Thymus (tissue), 11 donors: ENCODE measurements at regions not wholly inside any gene's neighbourhood (a gene's known extent, or its start where the extent isn't known, plus 50 kb on each side); places are given as distances from the start of the nearest gene placed in this dataset.

ENCODE experiments used
- DNase-seq, 9 donors: peaks; one replicate each; pipeline ENCODE4 v3.0.0-alpha.2; 2013; ENCODE audit warnings: low spot score in 9 of 9, low read depth in 6 of 9, missing footprints in 1 of 9
- H3K27ac ChIP-seq, 2 donors: one replicate each; pipeline ENCODE4 v1.5.1; 2013; ENCODE audit warnings: control low read depth in 1 of 2, low read depth in 1 of 2, low read length in 1 of 2, mild to moderate bottlenecking in 1 of 2, moderate library complexity in 1 of 2
- H3K27me3 ChIP-seq, 2 donors: one replicate each; pipeline ENCODE4 v1.5.1; 2013; ENCODE audit warnings: low read length in 1 of 2; ENCODE audit not compliant: control insufficient read depth in 2 of 2, insufficient read depth in 1 of 2
- H3K36me3 ChIP-seq, 2 donors: one replicate each; pipeline ENCODE4 v1.5.1; 2013; ENCODE audit warnings: low read length in 1 of 2, mild to moderate bottlenecking in 1 of 2, moderate library complexity in 1 of 2; ENCODE audit not compliant: control insufficient read depth in 2 of 2, insufficient read depth in 2 of 2
- H3K4me1 ChIP-seq, 2 donors: one replicate each; pipeline ENCODE4 v1.5.1; 2013; ENCODE audit warnings: low read length in 2 of 2; ENCODE audit not compliant: control insufficient read depth in 2 of 2, insufficient read depth in 2 of 2
- H3K4me3 ChIP-seq, 2 donors: one replicate each; pipeline ENCODE4 v1.5.1; 2013; ENCODE audit warnings: low read length in 2 of 2, control low read depth in 1 of 2, mild to moderate bottlenecking in 1 of 2
- H3K9me3 ChIP-seq, 2 donors: one replicate each; pipeline ENCODE4 v1.5.1; 2013; ENCODE audit warnings: low read length in 1 of 2, mild to moderate bottlenecking in 1 of 2; ENCODE audit not compliant: control insufficient read depth in 2 of 2, insufficient read depth in 1 of 2
- WGBS: extraction: QIAGEN DNeasy Blood & Tissue Kit; methylation state at CpG from one replicate; pipeline ENCODE4 v1.1.7; 2013; 5-methylcytosine and 5-hydroxymethylcytosine counted together
- donor health status: healthy.

DNA sequence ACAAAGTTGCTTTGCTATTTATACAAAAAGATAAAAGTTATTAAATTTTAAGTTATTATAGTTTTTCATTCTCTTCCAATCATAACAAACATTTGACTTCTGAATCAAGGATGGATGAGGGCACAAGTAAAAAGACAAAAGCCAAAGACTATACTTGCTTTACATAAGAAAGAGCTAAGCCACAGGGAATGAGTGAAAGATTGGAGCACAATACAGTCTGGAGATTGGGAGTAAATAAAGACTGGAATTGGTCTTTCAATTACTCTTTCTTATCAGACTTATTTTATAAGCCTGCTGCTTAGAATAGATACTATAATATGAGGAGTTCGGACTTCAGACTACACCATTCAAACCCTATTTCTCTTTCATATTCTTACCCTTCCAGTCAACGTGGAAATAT is 1874.1 kb upstream of the PRR20A start:
- H3K27me3 ChIP-seq, result no peaks in the 10 kb centered on the region
- no peaks in the 10 kb centered on the region for H3K9me3 ChIP-seq
- DNase-seq, result no peak
- H3K4me3 ChIP-seq, result no peak overlapping the region
- no peak overlapping the region for H3K27ac ChIP-seq
- H3K4me1 ChIP-seq, result no peaks in the 10 kb centered on the region
- WGBS, result 60% methylated on average over 2 of the region's 2 CpGs
- H3K36me3 ChIP-seq, result no peaks in the 10 kb centered on the region

DNA sequence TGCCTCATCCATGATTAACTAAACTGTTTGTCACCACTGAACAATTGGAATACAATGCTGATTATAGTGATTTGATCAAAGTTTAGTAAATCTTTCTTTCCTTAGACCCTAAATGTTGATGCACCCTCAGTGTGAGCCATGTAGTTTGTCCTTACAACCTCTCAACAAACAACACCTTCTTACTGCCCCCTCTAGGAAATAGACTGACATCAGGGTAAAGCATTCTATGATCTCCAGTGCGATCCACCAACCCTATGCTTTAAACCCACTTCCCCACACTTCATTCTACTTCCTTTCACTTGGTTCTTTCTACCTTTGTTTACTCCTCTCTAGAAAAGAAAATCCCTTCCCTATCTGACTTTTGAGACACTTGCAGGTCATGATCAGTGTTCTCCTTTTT is 1842.5 kb upstream of the PRR20A start:
- no peaks in the 10 kb centered on the region for H3K36me3 ChIP-seq
- no peak overlapping the region for H3K4me3 ChIP-seq
- DNase-seq, result no peak
- peaks cover 0 to 2% of the 10 kb centered on the region in 2 donors for H3K9me3 ChIP-seq
- no peak overlapping the region for H3K27ac ChIP-seq
- 80% methylated on average over 1 of the region's 1 CpG for WGBS
- H3K27me3 ChIP-seq, result no peaks in the 10 kb centered on the region
- no peaks in the 10 kb centered on the region for H3K4me1 ChIP-seq

DNA sequence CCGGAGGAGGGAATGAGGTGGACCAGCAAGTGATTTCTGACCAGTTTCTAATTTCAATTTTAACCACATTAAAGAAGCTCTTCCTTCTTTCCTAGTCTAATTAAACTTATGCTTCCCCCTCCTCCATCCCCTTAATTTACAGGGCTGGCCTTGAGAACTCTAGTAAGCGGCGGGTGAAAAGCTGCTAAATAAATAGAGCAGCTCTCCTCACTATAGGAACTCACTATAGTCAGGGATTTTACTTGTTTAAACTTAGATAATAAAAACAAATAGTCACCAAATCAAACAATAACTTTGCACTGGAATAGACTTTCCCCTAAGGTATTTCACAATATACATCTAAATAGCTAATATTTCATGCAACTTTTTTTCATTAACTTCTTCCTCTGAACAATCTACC is 1838.2 kb upstream of the PRR20A start:
- Histone ChIP-seq H3K27ac (no peak overlapping the region), H3K36me3 (no peaks in the 10 kb centered on the region), H3K27me3 (no peaks in the 10 kb centered on the region), H3K4me3 (no peak overlapping the region), H3K9me3 (no peaks in the 10 kb centered on the region), H3K4me1 (no peaks in the 10 kb centered on the region)
- no peak for DNase-seq
- 94% methylated on average over 3 of the region's 3 CpGs for WGBS

DNA sequence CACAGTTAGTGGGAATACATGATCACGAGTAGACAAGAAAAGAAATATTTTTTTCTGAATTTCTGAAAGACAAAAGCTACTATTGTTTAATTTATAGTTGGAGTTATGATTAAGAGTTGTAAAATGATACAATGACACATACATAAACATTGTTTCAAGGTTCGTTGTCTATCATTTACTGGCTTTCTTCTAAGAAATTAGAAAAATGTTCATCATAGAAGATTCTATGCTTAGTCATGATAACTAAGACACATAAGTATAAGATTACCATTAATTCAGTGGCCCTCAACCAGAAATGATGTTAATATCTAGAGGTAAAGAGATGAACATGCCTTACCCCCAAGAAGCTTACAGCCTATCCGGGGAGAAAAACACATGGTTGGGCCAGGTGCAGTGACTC is 1832.8 kb upstream of the PRR20A start:
- Histone ChIP-seq H3K27me3 (no peaks in the 10 kb centered on the region), H3K4me1 (no peaks in the 10 kb centered on the region), H3K27ac (no peak overlapping the region), H3K4me3 (no peak overlapping the region), H3K9me3 (no peaks in the 10 kb centered on the region), H3K36me3 (no peaks in the 10 kb centered on the region)
- 89% methylated on average over 3 of the region's 3 CpGs for WGBS
- DNase-seq, result no peak

DNA sequence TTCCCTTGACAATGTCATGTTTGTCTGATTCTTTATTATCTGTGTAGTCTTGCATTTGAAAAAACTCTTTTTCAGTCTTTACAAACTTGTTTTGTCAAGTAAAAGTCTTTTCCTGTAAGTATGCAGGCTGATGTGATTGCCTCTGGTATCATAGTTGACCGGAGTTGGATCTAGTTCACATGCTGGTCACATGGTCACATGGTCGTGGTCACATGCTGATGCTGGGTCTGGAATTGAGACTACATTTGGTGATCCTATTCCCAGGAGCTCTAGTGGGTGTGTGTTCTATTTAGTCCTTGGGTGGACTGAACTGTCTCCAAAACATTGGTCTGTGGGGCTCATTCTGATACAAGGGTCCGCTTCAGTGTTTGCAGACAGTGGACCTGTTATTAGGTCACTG is 1798.8 kb upstream of the PRR20A start:
- Histone ChIP-seq H3K4me3 (no peak overlapping the region), H3K9me3 (no peaks in the 10 kb centered on the region), H3K4me1 (no peaks in the 10 kb centered on the region), H3K27me3 (no peaks in the 10 kb centered on the region), H3K36me3 (no peaks in the 10 kb centered on the region), H3K27ac (no peak overlapping the region)
- WGBS, result 93% methylated on average over 3 of the region's 3 CpGs
- DNase-seq, result no peak

DNA sequence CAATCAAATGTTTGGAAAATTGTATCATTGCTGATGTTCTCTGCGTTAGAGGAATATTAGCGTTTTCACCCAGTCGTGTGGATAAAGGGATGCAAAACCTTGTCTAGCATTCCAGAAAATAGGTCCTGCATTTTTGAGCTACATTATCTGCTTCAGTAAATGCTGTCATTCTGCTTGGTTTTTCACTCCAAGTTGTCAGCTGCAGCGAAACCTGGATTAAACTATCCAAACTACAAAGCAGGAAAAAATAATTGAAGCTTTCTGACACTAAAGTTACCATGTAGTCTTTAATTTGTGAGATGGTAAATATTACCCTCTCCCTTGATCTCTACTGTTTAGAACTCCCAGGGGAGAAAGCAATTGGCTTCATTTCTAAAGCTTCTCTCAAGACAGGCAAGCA is 1795.5 kb upstream of the PRR20A start:
- no peak for DNase-seq
- H3K27me3 ChIP-seq, result no peaks in the 10 kb centered on the region
- no peaks in the 10 kb centered on the region for H3K9me3 ChIP-seq
- no peak overlapping the region for H3K27ac ChIP-seq
- H3K4me3 ChIP-seq, result no peak overlapping the region
- H3K4me1 ChIP-seq, result no peaks in the 10 kb centered on the region
- WGBS, result 91% methylated on average over 4 of the region's 4 CpGs
- no peaks in the 10 kb centered on the region for H3K36me3 ChIP-seq

DNA sequence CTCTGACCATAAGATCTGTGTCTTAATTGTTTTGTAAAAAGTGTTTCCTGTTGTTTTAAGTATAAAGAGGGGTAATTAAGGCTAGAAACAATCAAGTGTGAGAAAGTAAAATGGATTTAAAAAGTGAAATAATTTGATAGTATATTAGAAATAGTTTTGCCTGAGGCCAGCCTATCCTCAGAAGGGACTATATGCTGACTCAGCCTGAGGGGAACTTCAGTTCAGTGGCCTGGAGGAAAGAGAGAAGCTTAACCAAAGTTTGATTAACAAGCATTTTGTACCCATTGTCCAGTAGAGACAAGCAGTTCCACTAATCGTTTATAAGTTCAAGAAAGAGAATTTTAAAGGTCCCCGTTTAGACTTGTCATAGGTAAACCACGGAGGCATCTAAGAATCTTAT is 1793.2 kb upstream of the PRR20A start:
- no peaks in the 10 kb centered on the region for H3K9me3 ChIP-seq
- H3K27ac ChIP-seq, result no peak overlapping the region
- DNase-seq, result no peak
- 93% methylated on average over 3 of the region's 3 CpGs for WGBS
- H3K4me1 ChIP-seq, result no peaks in the 10 kb centered on the region
- H3K36me3 ChIP-seq, result no peaks in the 10 kb centered on the region
- no peak overlapping the region for H3K4me3 ChIP-seq
- H3K27me3 ChIP-seq, result no peaks in the 10 kb centered on the region

DNA sequence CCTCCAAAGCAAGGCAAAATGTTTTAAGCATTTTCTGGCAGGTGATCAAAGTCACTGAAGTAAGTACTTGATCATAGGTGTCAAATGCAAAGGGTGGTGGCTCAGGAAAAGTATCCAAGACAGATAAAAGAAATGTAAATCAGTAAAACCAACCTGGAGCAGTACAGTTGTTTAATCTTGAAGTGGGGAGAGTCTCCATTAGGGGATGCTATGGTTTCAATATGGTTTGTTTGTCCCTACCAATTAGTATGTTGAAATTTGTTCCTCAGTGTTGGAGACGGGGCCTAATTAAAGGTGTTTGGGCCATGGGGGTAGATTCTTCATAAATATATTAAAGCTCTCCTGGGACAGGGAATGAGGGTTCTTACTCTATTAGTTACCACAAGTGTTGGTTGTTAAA is 1781.7 kb upstream of the PRR20A start:
- Histone ChIP-seq H3K27me3 (no peaks in the 10 kb centered on the region), H3K27ac (no peak overlapping the region), H3K4me1 (no peaks in the 10 kb centered on the region), H3K36me3 (no peaks in the 10 kb centered on the region), H3K4me3 (no peak overlapping the region), H3K9me3 (no peaks in the 10 kb centered on the region)
- WGBS, result 88% methylated on average over 1 of the region's 1 CpG
- DNase-seq, result no peak

DNA sequence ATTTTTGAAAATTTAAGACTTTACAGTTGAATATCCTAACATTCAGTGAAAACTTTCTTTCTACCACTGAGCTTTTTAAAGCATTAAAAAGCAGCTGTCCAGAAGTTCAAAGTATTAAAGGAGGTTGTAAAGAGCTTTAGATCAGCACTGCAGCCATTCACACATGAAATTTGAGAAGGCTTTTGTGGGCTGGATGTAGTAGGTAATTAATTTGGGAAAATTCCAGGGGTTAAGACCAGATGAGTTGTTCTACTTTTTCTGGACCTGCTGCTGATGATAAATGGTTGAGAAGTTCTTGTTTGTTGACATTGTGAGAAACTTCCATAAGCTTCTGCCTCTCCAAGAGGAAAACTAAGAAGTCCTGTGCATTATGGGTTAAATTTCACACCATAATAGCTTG is 1779.6 kb upstream of the PRR20A start:
- H3K4me3 ChIP-seq, result no peak overlapping the region
- H3K27ac ChIP-seq, result no peak overlapping the region
- H3K4me1 ChIP-seq, result no peaks in the 10 kb centered on the region
- no peaks in the 10 kb centered on the region for H3K36me3 ChIP-seq
- no peak for DNase-seq
- no peaks in the 10 kb centered on the region for H3K27me3 ChIP-seq
- H3K9me3 ChIP-seq, result no peaks in the 10 kb centered on the region

DNA sequence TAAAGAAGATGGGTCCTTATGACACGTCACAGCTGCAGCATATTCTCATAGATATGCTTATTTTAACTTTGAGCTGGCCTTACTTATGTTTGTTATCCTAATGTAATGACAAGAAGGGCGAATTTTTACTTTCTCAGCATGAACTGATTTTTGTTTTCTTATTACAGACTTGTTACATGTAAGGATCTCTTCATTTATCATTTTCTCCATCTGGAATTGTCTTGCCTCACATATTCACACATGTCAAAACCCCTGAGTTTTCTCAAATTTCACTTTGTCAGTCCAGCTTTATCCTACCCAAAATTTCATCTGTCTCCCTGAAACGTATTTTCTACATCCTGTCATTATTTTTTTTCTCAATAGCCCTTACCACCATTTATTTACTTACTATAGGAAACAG is 1774.0 kb upstream of the PRR20A start:
- Histone ChIP-seq H3K36me3 (no peaks in the 10 kb centered on the region), H3K4me1 (no peaks in the 10 kb centered on the region), H3K4me3 (no peak overlapping the region), H3K27ac (no peak overlapping the region), H3K9me3 (no peaks in the 10 kb centered on the region), H3K27me3 (no peaks in the 10 kb centered on the region)
- 58% methylated on average over 3 of the region's 3 CpGs for WGBS
- DNase-seq, result no peak
